A549 (cell line): ENCODE measurements at regions not wholly inside any gene's neighbourhood (a gene's known extent, or its start where the extent isn't known, plus 50 kb on each side); places are given as distances from the start of the nearest gene placed in this dataset.

Experiments used
- EHMT2 ChIP-seq: fragments of 200-600 bp; sonication (generic); IDR thresholded peaks from 2 replicates; pipeline ENCODE4 v1.6.1; 2016; ENCODE audit warnings: antibody characterized with exemption, low read depth, mild to moderate bottlenecking, moderate library complexity
- EP300 ChIP-seq, 2 experiments: fragments of >200 bp; sonication (Bioruptor Twin); formaldehyde crosslinking; IDR thresholded peaks; 2 replicates in 1 of 2; 3 replicates in 1 of 2; pipeline ENCODE4 v1.6.1; 2016 to 2017
- POLR2A ChIP-seq: IDR thresholded peaks from 2 replicates; pipeline ENCODE4 v1.6.1; 2012; ENCODE audit warnings: mild to moderate bottlenecking, low read length
- RAD21 ChIP-seq, 2 experiments: fragments of >200 bp in 1 of 2; sonication (Bioruptor Twin) in 1 of 2; formaldehyde crosslinking in 1 of 2; IDR thresholded peaks in 1 of 2; conservative IDR thresholded peaks in 1 of 2; 2 replicates in 1 of 2; 3 replicates in 1 of 2; pipeline ENCODE4 v1.6.1; 2012 to 2018; ENCODE audit warnings: inconsistent platforms in 1 of 2
- RCOR1 ChIP-seq: fragments of 150-350 bp; IDR thresholded peaks from 2 replicates; pipeline ENCODE4 v1.6.1; 2014; ENCODE audit warnings: antibody characterized with exemption, low read length, low read depth
- TF ChIP-seq, protein P1 (sequence below): fragments of >200 bp; sonication (Bioruptor Twin); formaldehyde crosslinking; IDR thresholded peaks from 3 replicates; pipeline ENCODE4 v1.6.1; 2016
- TF ChIP-seq, protein P2 (sequence below): fragments of >200 bp; sonication (Bioruptor Twin); formaldehyde crosslinking; IDR thresholded peaks from 3 replicates; pipeline ENCODE4 v1.5.1; 2016
- TF ChIP-seq, protein P3 (sequence below): fragments of 200-600 bp; sonication (generic); IDR thresholded peaks from 2 replicates; pipeline ENCODE4 v1.6.1; 2016; ENCODE audit warnings: antibody characterized with exemption, mild to moderate bottlenecking, moderate library complexity

DNA sequence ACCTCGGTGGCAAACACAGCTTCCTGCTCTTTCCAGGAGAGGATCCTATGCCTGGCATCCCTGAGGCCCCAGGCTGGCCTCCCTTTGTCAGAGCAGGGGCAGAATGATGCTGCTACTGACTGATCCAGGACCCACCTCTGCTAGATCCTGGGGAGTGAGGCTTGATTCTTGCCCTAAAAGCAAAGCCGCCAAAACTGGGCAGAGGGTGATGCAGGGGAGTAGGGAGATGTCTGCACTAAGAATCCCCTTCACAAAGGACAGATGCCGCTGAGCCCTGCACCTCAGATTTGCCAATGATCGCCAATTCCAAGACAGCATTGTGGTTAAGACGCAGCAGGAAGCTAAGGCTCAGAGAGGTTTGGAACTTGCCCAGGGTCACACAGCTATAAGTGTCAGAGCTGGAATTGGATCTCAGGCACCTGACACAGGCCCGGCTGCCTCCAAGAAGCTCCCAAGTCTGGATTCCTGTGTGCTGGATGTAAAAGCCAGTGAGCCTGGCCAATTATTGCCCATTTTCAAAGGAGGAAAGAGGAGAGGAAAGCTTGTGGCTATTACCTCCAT lies 60.7 kb upstream of the TNRC6C start:
- no peak for TF ChIP-seq RAD21 (conservative IDR thresholded peaks at IDR 0.05 in 1 of 2, IDR thresholded peaks at IDR 0.05 in 1 of 2)
- TF ChIP-seq, protein P1, sequence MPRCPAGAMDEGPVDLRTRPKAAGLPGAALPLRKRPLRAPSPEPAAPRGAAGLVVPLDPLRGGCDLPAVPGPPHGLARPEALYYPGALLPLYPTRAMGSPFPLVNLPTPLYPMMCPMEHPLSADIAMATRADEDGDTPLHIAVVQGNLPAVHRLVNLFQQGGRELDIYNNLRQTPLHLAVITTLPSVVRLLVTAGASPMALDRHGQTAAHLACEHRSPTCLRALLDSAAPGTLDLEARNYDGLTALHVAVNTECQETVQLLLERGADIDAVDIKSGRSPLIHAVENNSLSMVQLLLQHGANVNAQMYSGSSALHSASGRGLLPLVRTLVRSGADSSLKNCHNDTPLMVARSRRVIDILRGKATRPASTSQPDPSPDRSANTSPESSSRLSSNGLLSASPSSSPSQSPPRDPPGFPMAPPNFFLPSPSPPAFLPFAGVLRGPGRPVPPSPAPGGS = no peak
- TF ChIP-seq POLR2A = no peak
- TF ChIP-seq RCOR1 = no peak
- TF ChIP-seq, protein P2, sequence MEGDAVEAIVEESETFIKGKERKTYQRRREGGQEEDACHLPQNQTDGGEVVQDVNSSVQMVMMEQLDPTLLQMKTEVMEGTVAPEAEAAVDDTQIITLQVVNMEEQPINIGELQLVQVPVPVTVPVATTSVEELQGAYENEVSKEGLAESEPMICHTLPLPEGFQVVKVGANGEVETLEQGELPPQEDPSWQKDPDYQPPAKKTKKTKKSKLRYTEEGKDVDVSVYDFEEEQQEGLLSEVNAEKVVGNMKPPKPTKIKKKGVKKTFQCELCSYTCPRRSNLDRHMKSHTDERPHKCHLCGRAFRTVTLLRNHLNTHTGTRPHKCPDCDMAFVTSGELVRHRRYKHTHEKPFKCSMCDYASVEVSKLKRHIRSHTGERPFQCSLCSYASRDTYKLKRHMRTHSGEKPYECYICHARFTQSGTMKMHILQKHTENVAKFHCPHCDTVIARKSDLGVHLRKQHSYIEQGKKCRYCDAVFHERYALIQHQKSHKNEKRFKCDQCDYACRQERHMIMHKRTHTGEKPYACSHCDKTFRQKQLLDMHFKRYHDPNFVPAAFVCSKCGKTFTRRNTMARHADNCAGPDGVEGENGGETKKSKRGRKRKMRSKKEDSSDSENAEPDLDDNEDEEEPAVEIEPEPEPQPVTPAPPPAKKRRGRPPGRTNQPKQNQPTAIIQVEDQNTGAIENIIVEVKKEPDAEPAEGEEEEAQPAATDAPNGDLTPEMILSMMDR = no peak
- TF ChIP-seq, protein P3, sequence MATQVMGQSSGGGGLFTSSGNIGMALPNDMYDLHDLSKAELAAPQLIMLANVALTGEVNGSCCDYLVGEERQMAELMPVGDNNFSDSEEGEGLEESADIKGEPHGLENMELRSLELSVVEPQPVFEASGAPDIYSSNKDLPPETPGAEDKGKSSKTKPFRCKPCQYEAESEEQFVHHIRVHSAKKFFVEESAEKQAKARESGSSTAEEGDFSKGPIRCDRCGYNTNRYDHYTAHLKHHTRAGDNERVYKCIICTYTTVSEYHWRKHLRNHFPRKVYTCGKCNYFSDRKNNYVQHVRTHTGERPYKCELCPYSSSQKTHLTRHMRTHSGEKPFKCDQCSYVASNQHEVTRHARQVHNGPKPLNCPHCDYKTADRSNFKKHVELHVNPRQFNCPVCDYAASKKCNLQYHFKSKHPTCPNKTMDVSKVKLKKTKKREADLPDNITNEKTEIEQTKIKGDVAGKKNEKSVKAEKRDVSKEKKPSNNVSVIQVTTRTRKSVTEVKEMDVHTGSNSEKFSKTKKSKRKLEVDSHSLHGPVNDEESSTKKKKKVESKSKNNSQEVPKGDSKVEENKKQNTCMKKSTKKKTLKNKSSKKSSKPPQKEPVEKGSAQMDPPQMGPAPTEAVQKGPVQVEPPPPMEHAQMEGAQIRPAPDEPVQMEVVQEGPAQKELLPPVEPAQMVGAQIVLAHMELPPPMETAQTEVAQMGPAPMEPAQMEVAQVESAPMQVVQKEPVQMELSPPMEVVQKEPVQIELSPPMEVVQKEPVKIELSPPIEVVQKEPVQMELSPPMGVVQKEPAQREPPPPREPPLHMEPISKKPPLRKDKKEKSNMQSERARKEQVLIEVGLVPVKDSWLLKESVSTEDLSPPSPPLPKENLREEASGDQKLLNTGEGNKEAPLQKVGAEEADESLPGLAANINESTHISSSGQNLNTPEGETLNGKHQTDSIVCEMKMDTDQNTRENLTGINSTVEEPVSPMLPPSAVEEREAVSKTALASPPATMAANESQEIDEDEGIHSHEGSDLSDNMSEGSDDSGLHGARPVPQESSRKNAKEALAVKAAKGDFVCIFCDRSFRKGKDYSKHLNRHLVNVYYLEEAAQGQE = no peak
- no peak for TF ChIP-seq EHMT2
- no peak for TF ChIP-seq EP300 (IDR thresholded peaks at IDR 0.05)
